Ectodermal cell (in vitro differentiated cells): ENCODE measurements at regions not wholly inside any gene's neighbourhood (a gene's known extent, or its start where the extent isn't known, plus 50 kb on each side); places are given as distances from the start of the nearest gene placed in this dataset.

Experiments
- H3K27ac ChIP-seq: 2 replicates; pipeline ENCODE4 v1.7.0; 2013; ENCODE audit warnings: mild to moderate bottlenecking, low read depth, low read length; ENCODE audit not compliant: insufficient read depth, poor library complexity, severe bottlenecking
- H3K27me3 ChIP-seq: 2 replicates; pipeline ENCODE4 v1.7.0; 2013; ENCODE audit warnings: mild to moderate bottlenecking, low read length; ENCODE audit not compliant: insufficient read depth, control insufficient read depth, poor library complexity, severe bottlenecking
- H3K36me3 ChIP-seq: one replicate; pipeline ENCODE4 v1.7.0; 2013; ENCODE audit warnings: low read length; ENCODE audit not compliant: control insufficient read depth, insufficient read depth
- H3K4me1 ChIP-seq: one replicate; pipeline ENCODE4 v1.7.0; 2013; ENCODE audit warnings: low read length; ENCODE audit not compliant: control insufficient read depth, insufficient read depth
- H3K4me3 ChIP-seq: 2 replicates; pipeline ENCODE4 v1.7.0; 2013; ENCODE audit warnings: low read depth, low read length, control low read depth; ENCODE audit not compliant: insufficient read depth
- H3K9me3 ChIP-seq: 2 replicates; pipeline ENCODE4 v1.7.0; 2013; ENCODE audit warnings: mild to moderate bottlenecking, low read length, moderate library complexity; ENCODE audit not compliant: control insufficient read depth
- WGBS, 2 experiments: methylation state at CpG; one replicate each; pipeline ENCODE4 v1.1.7; 2013; ENCODE audit warnings: missing lambda C conversion rate in 2 of 2; 5-methylcytosine and 5-hydroxymethylcytosine counted together

GRCh38 chr3:168161696-168162095 is 66.0 kb upstream of the GOLIM4 start:
- 95 to 96% methylated on average over 4 of the region's 4 CpGs for WGBS, 2 experiments

GRCh38 chr3:168157903-168158302 is 62.2 kb upstream of the GOLIM4 start:
- H3K4me3 ChIP-seq: no peak overlapping the region
- H3K27ac ChIP-seq: no peak overlapping the region
- no peaks in the 10 kb centered on the region for H3K36me3 ChIP-seq
- 93 to 100% methylated on average over 2 of the region's 2 CpGs for WGBS, 2 experiments
- H3K4me1 ChIP-seq: no peaks in the 10 kb centered on the region
- no peaks in the 10 kb centered on the region for H3K27me3 ChIP-seq
- H3K9me3 ChIP-seq: no peaks in the 10 kb centered on the region

More at GRCh38 chr3:168161696-168162095, 66.0 kb upstream of the GOLIM4 start:
- Histone ChIP-seq H3K36me3 (no peaks in the 10 kb centered on the region), H3K27ac (no peak overlapping the region), H3K9me3 (no peaks in the 10 kb centered on the region), H3K27me3 (no peaks in the 10 kb centered on the region), H3K4me3 (no peak overlapping the region), H3K4me1 (no peaks in the 10 kb centered on the region)

GRCh38 chr3:168157099-168157700 is 61.5 kb upstream of the GOLIM4 start:
- no peaks in the 10 kb centered on the region for H3K9me3 ChIP-seq
- no peaks in the 10 kb centered on the region for H3K4me1 ChIP-seq
- H3K27ac ChIP-seq: no peak overlapping the region
- no peaks in the 10 kb centered on the region for H3K27me3 ChIP-seq
- no peaks in the 10 kb centered on the region for H3K36me3 ChIP-seq
- WGBS, 2 experiments: 86 to 95% methylated on average over 2 of the region's 2 CpGs
- no peak overlapping the region for H3K4me3 ChIP-seq

- Histone ChIP-seq H3K27me3 (no peaks in the 10 kb centered on the region), H3K9me3 (no peaks in the 10 kb centered on the region), H3K4me3 (no peak overlapping the region), H3K4me1 (no peaks in the 10 kb centered on the region), H3K36me3 (no peaks in the 10 kb centered on the region), H3K27ac (no peak overlapping the region)
- 92 to 95% methylated on average over 6 of the region's 6 CpGs for WGBS, 2 experiments
Measured at GRCh38 chr3:168156479-168156878, 60.8 kb upstream of the GOLIM4 start.

GRCh38 chr3:168155303-168155702 is 59.6 kb upstream of the GOLIM4 start:
- no peaks in the 10 kb centered on the region for H3K4me1 ChIP-seq

GRCh38 chr3:168154089-168154488 is 58.4 kb upstream of the GOLIM4 start:
- Histone ChIP-seq H3K4me1 (no peaks in the 10 kb centered on the region), H3K27ac (no peak overlapping the region), H3K36me3 (no peaks in the 10 kb centered on the region), H3K9me3 (no peaks in the 10 kb centered on the region), H3K27me3 (no peaks in the 10 kb centered on the region), H3K4me3 (no peak overlapping the region)
- WGBS, 2 experiments: 85 to 89% methylated on average over 2 of the region's 2 CpGs

More at GRCh38 chr3:168155303-168155702, 59.6 kb upstream of the GOLIM4 start:
- no peaks in the 10 kb centered on the region for H3K9me3 ChIP-seq
- no peak overlapping the region for H3K4me3 ChIP-seq
- H3K36me3 ChIP-seq: no peaks in the 10 kb centered on the region
- no peaks in the 10 kb centered on the region for H3K27me3 ChIP-seq
- no peak overlapping the region for H3K27ac ChIP-seq

GRCh38 chr3:168152149-168152548 is 56.4 kb upstream of the GOLIM4 start:
- WGBS, 2 experiments: 91 to 93% methylated on average over 1 of the region's 1 CpG

More at GRCh38 chr3:168152149-168152548, 56.4 kb upstream of the GOLIM4 start:
- H3K36me3 ChIP-seq: no peaks in the 10 kb centered on the region
- H3K27me3 ChIP-seq: no peaks in the 10 kb centered on the region
- H3K9me3 ChIP-seq: no peaks in the 10 kb centered on the region
- H3K4me3 ChIP-seq: no peak overlapping the region
- no peaks in the 10 kb centered on the region for H3K4me1 ChIP-seq
- no peak overlapping the region for H3K27ac ChIP-seq
